ENCODE measurements at regions not wholly inside any gene's neighbourhood (a gene's known extent, or its start where the extent isn't known, plus 50 kb on each side); places are given as distances from the start of the nearest gene placed in this dataset.

DNA sequence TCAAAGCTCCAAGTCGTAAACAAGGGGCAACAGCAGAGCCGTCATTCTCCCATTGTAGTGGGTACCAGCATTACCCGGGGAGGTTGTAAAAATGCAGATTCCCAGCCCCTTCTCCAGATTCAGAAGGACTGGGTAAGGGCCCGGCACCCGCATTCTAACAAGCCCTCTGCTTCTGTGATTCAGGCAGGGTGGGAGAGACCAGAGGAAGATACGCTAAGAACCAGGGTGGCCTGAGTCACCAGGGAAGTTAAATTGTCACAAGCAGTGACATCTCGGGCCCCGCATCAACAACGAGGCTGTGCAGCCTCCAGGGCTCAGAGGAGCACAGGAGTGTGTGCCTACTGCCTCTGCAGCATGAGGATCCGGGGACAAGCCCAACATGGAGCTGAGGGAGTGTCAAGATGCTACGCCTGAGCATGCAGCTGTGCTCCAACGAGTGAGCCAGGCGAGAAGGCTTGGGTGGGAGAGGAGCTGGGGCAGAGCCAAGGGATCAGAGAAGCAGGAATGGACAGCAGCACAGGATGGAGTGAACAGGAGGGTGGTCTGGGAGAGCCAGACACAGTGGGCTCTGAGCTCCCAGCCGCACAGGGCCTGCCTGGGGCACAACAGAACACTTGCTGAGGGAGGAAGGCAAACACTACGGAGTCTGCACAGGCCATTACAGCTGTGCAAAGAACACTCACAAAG is 68.5 kb downstream of the CPN2 start:
- ATAC-seq (no peak), DNase-seq (no peak)
- no peaks in the 10 kb centered on the region for H3K4me1 Mint-ChIP-seq (ENCODE audit: low read depth)
- no peak overlapping the region for H3K27ac Mint-ChIP-seq
- no peaks in the 10 kb centered on the region for H3K9me3 Mint-ChIP-seq
- ChIA-PET CTCF (no interaction called here), POLR2A (no interaction called here)
- no peak overlapping the region for H3K4me3 Mint-ChIP-seq
- H3K27me3 Mint-ChIP-seq = no peaks in the 10 kb centered on the region
- intact Hi-C loops (cut with micrococcal nuclease) = no loop called here
- H3K36me3 Mint-ChIP-seq (ENCODE audit: low read depth) = no peaks in the 10 kb centered on the region
- TF ChIP-seq, protein P1, sequence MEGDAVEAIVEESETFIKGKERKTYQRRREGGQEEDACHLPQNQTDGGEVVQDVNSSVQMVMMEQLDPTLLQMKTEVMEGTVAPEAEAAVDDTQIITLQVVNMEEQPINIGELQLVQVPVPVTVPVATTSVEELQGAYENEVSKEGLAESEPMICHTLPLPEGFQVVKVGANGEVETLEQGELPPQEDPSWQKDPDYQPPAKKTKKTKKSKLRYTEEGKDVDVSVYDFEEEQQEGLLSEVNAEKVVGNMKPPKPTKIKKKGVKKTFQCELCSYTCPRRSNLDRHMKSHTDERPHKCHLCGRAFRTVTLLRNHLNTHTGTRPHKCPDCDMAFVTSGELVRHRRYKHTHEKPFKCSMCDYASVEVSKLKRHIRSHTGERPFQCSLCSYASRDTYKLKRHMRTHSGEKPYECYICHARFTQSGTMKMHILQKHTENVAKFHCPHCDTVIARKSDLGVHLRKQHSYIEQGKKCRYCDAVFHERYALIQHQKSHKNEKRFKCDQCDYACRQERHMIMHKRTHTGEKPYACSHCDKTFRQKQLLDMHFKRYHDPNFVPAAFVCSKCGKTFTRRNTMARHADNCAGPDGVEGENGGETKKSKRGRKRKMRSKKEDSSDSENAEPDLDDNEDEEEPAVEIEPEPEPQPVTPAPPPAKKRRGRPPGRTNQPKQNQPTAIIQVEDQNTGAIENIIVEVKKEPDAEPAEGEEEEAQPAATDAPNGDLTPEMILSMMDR (IDR thresholded peaks at IDR 0.05) = no peak

DNA sequence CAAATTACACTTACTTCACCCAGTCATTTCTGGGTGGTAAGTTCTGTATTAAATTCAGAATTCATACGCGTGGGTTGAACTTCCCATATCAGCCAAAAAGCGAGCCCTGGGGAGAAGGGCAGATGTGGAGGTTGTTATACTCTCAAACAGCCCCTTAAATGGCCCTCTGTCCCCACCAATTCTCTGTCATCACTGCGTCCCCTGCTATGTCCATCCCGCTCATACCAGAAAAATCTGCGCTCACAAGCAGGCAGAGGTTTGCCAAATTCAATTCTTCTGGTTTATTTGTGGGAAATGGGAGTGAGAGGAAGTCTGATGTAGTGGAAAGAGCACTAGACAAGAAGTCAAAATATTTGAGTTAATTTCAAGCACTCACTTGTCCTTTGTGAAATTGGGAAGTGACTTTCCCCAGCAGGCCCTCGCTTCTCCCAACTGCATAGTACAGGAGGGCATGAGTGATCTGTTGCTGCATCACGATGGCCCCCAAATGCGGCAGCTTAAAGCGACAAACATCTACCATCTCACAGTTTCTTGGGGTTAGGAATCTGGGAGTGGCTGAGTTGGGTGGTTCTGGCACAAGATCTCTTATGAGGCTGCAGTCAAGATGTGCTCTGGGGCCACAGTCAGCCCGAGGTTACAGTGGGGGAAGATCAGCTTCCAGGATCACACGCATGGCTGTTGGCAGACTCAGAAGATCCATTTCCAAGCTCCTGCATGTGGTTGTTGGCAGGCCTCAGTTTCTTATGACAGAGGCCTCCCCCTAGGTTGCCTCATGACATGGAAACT is 67.7 kb downstream of the CPN2 start:
- CTCF ChIA-PET = no interaction called here

DNA sequence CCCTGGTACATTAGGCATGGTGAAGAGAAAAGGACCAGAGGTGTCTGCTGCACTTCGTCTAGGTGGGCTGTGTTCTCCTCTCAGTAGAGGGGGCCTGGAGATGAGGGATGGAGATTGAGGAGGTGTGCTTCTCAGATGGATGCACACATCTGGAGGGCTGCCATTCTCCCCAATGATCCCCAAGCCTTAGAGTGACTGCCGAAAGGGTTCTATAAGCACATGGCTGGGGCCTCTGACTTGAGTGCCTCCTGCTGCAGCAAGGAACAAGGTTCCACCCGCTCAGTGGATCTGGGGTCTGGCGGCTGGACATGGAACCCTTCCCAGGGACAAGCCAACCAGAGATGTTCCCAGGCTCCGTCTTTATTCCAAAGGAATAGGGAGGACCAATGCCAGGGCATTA is 66.8 kb downstream of the CPN2 start:
- CTCF ChIA-PET = no interaction called here
- Mint-ChIP-seq H3K27me3 (peaks cover 6% of the 10 kb centered on the region), H3K4me1 (ENCODE audit: low read depth) (no peaks in the 10 kb centered on the region), H3K4me3 (no peak overlapping the region), H3K9me3 (no peaks in the 10 kb centered on the region), H3K27ac (no peak overlapping the region), H3K36me3 (ENCODE audit: low read depth) (no peaks in the 10 kb centered on the region)
- POLR2A ChIA-PET = interaction anchor here (0.6 kb wide), 1 partner anchor 278 kb away, joined by 3 read pairs; no protein-coding TSS in a partner anchor
- ATAC-seq (no peak), DNase-seq (no peak)
- intact Hi-C loops (cut with micrococcal nuclease) = no loop called here
- TF ChIP-seq, protein P1 (IDR thresholded peaks at IDR 0.05) = no peak

More for the DNA sequence above, 67.7 kb downstream of the CPN2 start:
- TF ChIP-seq, protein P1 (IDR thresholded peaks at IDR 0.05) = no peak
- Mint-ChIP-seq H3K27ac (no peak overlapping the region), H3K9me3 (no peaks in the 10 kb centered on the region), H3K27me3 (peaks cover 3% of the 10 kb centered on the region), H3K36me3 (ENCODE audit: low read depth) (no peaks in the 10 kb centered on the region), H3K4me1 (ENCODE audit: low read depth) (no peaks in the 10 kb centered on the region), H3K4me3 (no peak overlapping the region)
- no peak for ATAC-seq
- POLR2A ChIA-PET = no interaction called here
- intact Hi-C loops (cut with micrococcal nuclease) = no loop called here
- DNase-seq = no peak

DNA sequence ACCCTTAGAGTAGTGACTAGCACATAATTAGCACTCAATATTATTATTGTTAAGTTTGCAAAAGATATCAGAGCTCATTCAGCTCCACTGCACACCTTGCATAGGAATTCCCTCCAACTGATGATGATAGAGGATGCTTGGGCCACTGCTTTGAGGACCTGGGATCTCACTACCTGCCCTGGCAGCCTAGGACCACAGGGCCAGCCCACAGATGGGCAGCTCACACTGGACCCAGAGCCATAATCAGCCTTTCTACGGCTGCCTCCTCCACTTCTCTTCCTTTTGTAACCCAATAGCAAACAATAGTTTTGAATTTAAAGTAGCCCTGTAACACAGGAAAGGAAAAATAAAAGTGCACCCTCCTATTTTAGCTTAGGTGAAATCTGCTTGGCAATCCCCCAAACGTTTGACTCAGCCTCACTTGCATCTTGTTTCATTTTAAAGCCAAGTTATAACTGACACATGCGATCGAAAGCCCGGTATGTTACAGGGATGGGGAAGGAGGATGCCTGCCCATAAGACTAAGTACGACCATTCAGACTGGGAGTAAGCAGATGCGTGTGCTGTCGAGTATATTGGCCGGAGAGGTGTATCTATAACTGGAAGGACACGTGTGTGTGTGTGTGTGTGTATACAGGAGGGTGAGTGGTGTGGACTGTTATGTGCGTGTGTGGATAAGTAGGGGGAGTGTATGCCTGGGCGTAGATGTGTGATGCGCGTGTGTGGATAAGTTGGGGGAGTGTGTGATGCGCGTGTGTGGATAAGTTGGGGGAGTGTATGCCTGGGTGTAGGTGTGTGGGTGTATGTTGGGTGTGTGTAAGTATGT is 65.9 kb downstream of the CPN2 start:
- peaks cover 6% of the 10 kb centered on the region for H3K27me3 Mint-ChIP-seq
- TF ChIP-seq, protein P1 (IDR thresholded peaks at IDR 0.05) = no peak
- intact Hi-C loops (cut with micrococcal nuclease) = no loop called here
- CTCF ChIA-PET = no interaction called here
- no peak overlapping the region for H3K27ac Mint-ChIP-seq
- no peaks in the 10 kb centered on the region for H3K36me3 Mint-ChIP-seq (ENCODE audit: low read depth)
- ATAC-seq (no peak), DNase-seq (no peak)
- H3K4me3 Mint-ChIP-seq = no peak overlapping the region
- POLR2A ChIA-PET = interaction anchor here (0.6 kb wide), 1 partner anchor 279 kb away, joined by 3 read pairs; no protein-coding TSS in a partner anchor
- no peaks in the 10 kb centered on the region for H3K4me1 Mint-ChIP-seq (ENCODE audit: low read depth)
- no peaks in the 10 kb centered on the region for H3K9me3 Mint-ChIP-seq
